Spleen (tissue), 7 donors: ENCODE measurements at regions not wholly inside any gene's neighbourhood (a gene's known extent, or its start where the extent isn't known, plus 50 kb on each side); places are given as distances from the start of the nearest gene placed in this dataset.

ENCODE experiments used
- POLR2A ChIP-seq, 3 donors: fragments of 450-650 bp; IDR thresholded peaks; one replicate each; pipeline ENCODE4 v1.5.1; 2017; ENCODE audit warnings: antibody characterized with exemption in 3 of 3, mild to moderate bottlenecking in 1 of 3
- TF ChIP-seq, protein P1 (sequence below), 11 experiments: fragments of 200-600 bp in 7 of 11; fragments of 450-650 bp in 4 of 11; sonication (generic) in 4 of 11; IDR thresholded peaks in 8 of 11; conservative IDR thresholded peaks in 3 of 11; 1 replicate in 7 of 11; 2 replicates in 4 of 11; pipeline versions ENCODE4 v1.4.0 to v1.8.0; 2016 to 2021; ENCODE audit warnings: antibody characterized with exemption in 11 of 11, inconsistent platforms in 4 of 11, mild to moderate bottlenecking in 1 of 11
- donor health status: DM: no; HTN: no; CAD: no; lungs with moderate emphysema.
- donor health status: DM: no; HTN: no; CAD: no.
- donor health status: DM: no; HTN: no; CAD: no.

- TF ChIP-seq, protein P1, sequence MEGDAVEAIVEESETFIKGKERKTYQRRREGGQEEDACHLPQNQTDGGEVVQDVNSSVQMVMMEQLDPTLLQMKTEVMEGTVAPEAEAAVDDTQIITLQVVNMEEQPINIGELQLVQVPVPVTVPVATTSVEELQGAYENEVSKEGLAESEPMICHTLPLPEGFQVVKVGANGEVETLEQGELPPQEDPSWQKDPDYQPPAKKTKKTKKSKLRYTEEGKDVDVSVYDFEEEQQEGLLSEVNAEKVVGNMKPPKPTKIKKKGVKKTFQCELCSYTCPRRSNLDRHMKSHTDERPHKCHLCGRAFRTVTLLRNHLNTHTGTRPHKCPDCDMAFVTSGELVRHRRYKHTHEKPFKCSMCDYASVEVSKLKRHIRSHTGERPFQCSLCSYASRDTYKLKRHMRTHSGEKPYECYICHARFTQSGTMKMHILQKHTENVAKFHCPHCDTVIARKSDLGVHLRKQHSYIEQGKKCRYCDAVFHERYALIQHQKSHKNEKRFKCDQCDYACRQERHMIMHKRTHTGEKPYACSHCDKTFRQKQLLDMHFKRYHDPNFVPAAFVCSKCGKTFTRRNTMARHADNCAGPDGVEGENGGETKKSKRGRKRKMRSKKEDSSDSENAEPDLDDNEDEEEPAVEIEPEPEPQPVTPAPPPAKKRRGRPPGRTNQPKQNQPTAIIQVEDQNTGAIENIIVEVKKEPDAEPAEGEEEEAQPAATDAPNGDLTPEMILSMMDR (IDR thresholded peaks at IDR 0.05 in 8 of 11, conservative IDR thresholded peaks at IDR 0.05 in 3 of 11), result no peak
- TF ChIP-seq POLR2A (IDR thresholded peaks at IDR 0.05), result no peak
Observed at GRCh38 chr6:167426084-167426483, 101.2 kb downstream of the TTLL2 start.
